ENCODE measurements at regions not wholly inside any gene's neighbourhood (a gene's known extent, or its start where the extent isn't known, plus 50 kb on each side); places are given as distances from the start of the nearest gene placed in this dataset.

GRCh38 chr20:39862470-39862891 is 826.6 kb downstream of the MAFB start:
- no peak for TF ChIP-seq CTCF (IDR thresholded peaks at IDR 0.05)
- no peak for TF ChIP-seq EP300 (IDR thresholded peaks at IDR 0.05)
- no peak for TF ChIP-seq POLR2A (IDR thresholded peaks at IDR 0.05)

Data from sigmoid colon (tissue), 4 donors.